CD4-positive, alpha-beta T cell (primary cell): ENCODE measurements at regions not wholly inside any gene's neighbourhood (a gene's known extent, or its start where the extent isn't known, plus 50 kb on each side); places are given as distances from the start of the nearest gene placed in this dataset.

Source experiments
- ATAC-seq: fragments of 200-7000 bp; cut with Tn5 transposase; one replicate; pipeline ENCODE4 v1.10.0; 2022; ENCODE audit warnings: mild to moderate bottlenecking; ENCODE audit not compliant: poor library complexity
- CTCF ChIA-PET: fragments of 350-600 bp; sonication (Branson Sonifier 250); formaldehyde crosslinking; loops from one replicate; lab custom pipeline; 2021; ENCODE audit warnings: antibody characterized with exemption, inconsistent platforms; lab: Charles Lee
- POLR2A ChIA-PET: fragments of 350-600 bp; sonication (Branson Sonifier 250); formaldehyde crosslinking; loops from one replicate; lab custom pipeline; 2021; ENCODE audit warnings: antibody characterized with exemption, inconsistent platforms; lab: Charles Lee
- DNase-seq, 14 experiments: peaks; one replicate each; pipeline ENCODE4 v3.0.0-alpha.2; 2013 to 2020; ENCODE audit warnings: mixed read lengths in 2 of 14
- H3K27ac ChIP-seq, 2 donors: one replicate each; pipeline versions ENCODE4 v1.5.1 to v1.7.0; 2013; ENCODE audit warnings: low read length in 2 of 2, low read depth in 1 of 2, mild to moderate bottlenecking in 1 of 2
- H3K27me3 ChIP-seq, 2 experiments: 1 replicate in 1 of 2; 2 replicates in 1 of 2; pipeline versions ENCODE4 v1.6.1 to v1.7.0; 2013; ENCODE audit warnings: low read length in 2 of 2, control low read depth in 1 of 2, mild to moderate bottlenecking in 1 of 2, moderate library complexity in 1 of 2; ENCODE audit not compliant: insufficient read depth in 2 of 2, control insufficient read depth in 1 of 2
- H3K36me3 ChIP-seq: one replicate; pipeline ENCODE4 v1.6.1; 2013; ENCODE audit warnings: low read length, control low read depth; ENCODE audit not compliant: insufficient read depth
- H3K4me1 ChIP-seq: one replicate; pipeline ENCODE4 v1.6.1; 2013; ENCODE audit warnings: low read length, control low read depth; ENCODE audit not compliant: insufficient read depth
- H3K4me3 ChIP-seq: one replicate; pipeline ENCODE4 v1.5.1; 2013; ENCODE audit warnings: mild to moderate bottlenecking, low read length, moderate library complexity
- H3K9me3 ChIP-seq, 2 experiments: 1 replicate in 1 of 2; 2 replicates in 1 of 2; pipeline versions ENCODE4 v1.6.1 to v1.7.0; 2013; ENCODE audit warnings: low read length in 2 of 2, mild to moderate bottlenecking in 2 of 2, control low read depth in 1 of 2, moderate library complexity in 1 of 2; ENCODE audit not compliant: control insufficient read depth in 1 of 2, insufficient read depth in 1 of 2
- H3K27ac Mint-ChIP-seq: one replicate; pipeline ENCODE4 v1.8.0; 2020; ENCODE audit warnings: mixed read lengths
- H3K27me3 Mint-ChIP-seq: one replicate; pipeline ENCODE4 v1.8.0; 2021; ENCODE audit warnings: mixed read lengths
- H3K36me3 Mint-ChIP-seq: one replicate; pipeline ENCODE4 v1.8.0; 2021; ENCODE audit warnings: low read depth, mixed read lengths
- H3K4me1 Mint-ChIP-seq: one replicate; pipeline ENCODE4 v1.8.0; 2021; ENCODE audit warnings: low read depth, mixed read lengths
- H3K4me3 Mint-ChIP-seq: one replicate; pipeline ENCODE4 v1.8.0; 2020; ENCODE audit warnings: mild to moderate bottlenecking, mixed read lengths
- H3K9me3 Mint-ChIP-seq: one replicate; pipeline ENCODE4 v1.8.0; 2020; ENCODE audit warnings: mixed read lengths
- CTCF ChIP-seq: fragments of 200-600 bp; IDR thresholded peaks from one replicate; pipeline ENCODE4 v1.8.0; 2022; ENCODE audit warnings: antibody characterized with exemption, mild to moderate bottlenecking
- intact Hi-C, 2 experiments: fragments of 100-400 bp; cut with DNase I in 1 of 2; cut with micrococcal nuclease in 1 of 2; formaldehyde crosslinking; loops; one replicate each; pipeline versions ENCODE4 v1.15.1 to v1.9.0; 2023 to 2025; cut with DNase I, micrococcal nuclease

- no peak overlapping the region for H3K27ac ChIP-seq
- CTCF ChIA-PET: no interaction called here
- no peaks in the 10 kb centered on the region for H3K4me1 ChIP-seq
- Mint-ChIP-seq H3K4me3 (no peak overlapping the region), H3K36me3 (no peaks in the 10 kb centered on the region), H3K4me1 (no peaks in the 10 kb centered on the region), H3K27ac (no peak overlapping the region), H3K9me3 (peaks cover 8% of the 10 kb centered on the region), H3K27me3 (no peaks in the 10 kb centered on the region)
- no peaks in the 10 kb centered on the region for H3K36me3 ChIP-seq
- no peak for TF ChIP-seq CTCF
- ATAC-seq: no peak
- intact Hi-C loops: no loop called here
- no peak overlapping the region for H3K4me3 ChIP-seq
- H3K9me3 ChIP-seq: peaks cover 8 to 19% of the 10 kb centered on the region in 2 experiments
- DNase-seq: no peak
- POLR2A ChIA-PET: no interaction called here
- no peaks in the 10 kb centered on the region for H3K27me3 ChIP-seq
These were observed 165.0 kb upstream of the CTBP2 start for GRCh38 chr10:125325326-125325725.

DNA sequence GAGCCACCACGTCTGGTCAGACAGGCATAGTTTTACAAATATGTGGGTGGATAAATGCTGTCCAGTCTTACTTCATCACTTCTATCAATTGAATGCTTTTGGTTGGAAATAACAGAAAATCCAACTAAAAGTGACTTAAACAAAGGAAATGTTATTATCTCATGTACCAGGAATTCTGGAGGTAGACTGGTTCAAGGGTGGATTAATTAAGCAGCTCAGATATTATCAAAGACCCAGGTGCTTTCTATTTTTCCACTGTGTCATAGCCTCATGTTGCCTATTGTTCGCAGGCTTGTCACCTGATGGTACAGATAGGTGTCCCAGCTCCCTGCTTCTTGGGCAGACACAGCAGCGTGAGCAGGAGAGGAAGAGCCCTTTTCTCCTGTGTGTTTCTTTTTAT lies 156.1 kb upstream of the CTBP2 start:
- no peak overlapping the region for H3K4me3 Mint-ChIP-seq
- peaks cover 4% of the 10 kb centered on the region for H3K9me3 Mint-ChIP-seq
- ChIA-PET CTCF (no interaction called here), POLR2A (no interaction called here)
- no peak for DNase-seq
- Histone ChIP-seq H3K27ac (no peak overlapping the region), H3K36me3 (no peaks in the 10 kb centered on the region), H3K4me1 (no peaks in the 10 kb centered on the region), H3K9me3 (peaks cover 0 to 3% of the 10 kb centered on the region in 2 experiments), H3K27me3 (no peaks in the 10 kb centered on the region), H3K4me3 (no peak overlapping the region)
- no peak for ATAC-seq
- no peaks in the 10 kb centered on the region for H3K4me1 Mint-ChIP-seq
- no peak for TF ChIP-seq CTCF
- H3K27me3 Mint-ChIP-seq: no peaks in the 10 kb centered on the region
- H3K27ac Mint-ChIP-seq: no peak overlapping the region
- intact Hi-C loops: no loop called here
- H3K36me3 Mint-ChIP-seq: no peaks in the 10 kb centered on the region

- Mint-ChIP-seq H3K4me1 (no peaks in the 10 kb centered on the region), H3K36me3 (no peaks in the 10 kb centered on the region), H3K27ac (no peak overlapping the region), H3K4me3 (no peak overlapping the region), H3K9me3 (no peaks in the 10 kb centered on the region), H3K27me3 (no peaks in the 10 kb centered on the region)
- TF ChIP-seq CTCF: no peak
- ChIA-PET POLR2A (no interaction called here), CTCF (no interaction called here)
- H3K36me3 ChIP-seq: no peaks in the 10 kb centered on the region
- ATAC-seq: no peak
- no peak overlapping the region for H3K27ac ChIP-seq
- intact Hi-C loops: no loop called here
- H3K4me3 ChIP-seq: no peak overlapping the region
- DNase-seq: no peak
- H3K9me3 ChIP-seq: peaks cover 0 to 6% of the 10 kb centered on the region in 2 experiments
- no peaks in the 10 kb centered on the region for H3K27me3 ChIP-seq
- H3K4me1 ChIP-seq: no peaks in the 10 kb centered on the region
These were observed 140.6 kb upstream of the CTBP2 start for GRCh38 chr10:125300937-125301336.
